HepG2 (cell line): ENCODE measurements at regions not wholly inside any gene's neighbourhood (a gene's known extent, or its start where the extent isn't known, plus 50 kb on each side); places are given as distances from the start of the nearest gene placed in this dataset.

Experiments used
- AFF4 ChIP-seq: sonication (generic); formaldehyde crosslinking; IDR thresholded peaks from 2 replicates; pipeline ENCODE4 v1.4.0; 2020; ENCODE audit warnings: missing genetic modification reagents
- CTCF ChIP-seq: sonication (generic); formaldehyde crosslinking; IDR thresholded peaks from 2 replicates; pipeline ENCODE4 v1.5.0; 2020; ENCODE audit warnings: mild to moderate bottlenecking, missing genetic modification reagents, moderate library complexity
- ISX ChIP-seq: sonication (generic); formaldehyde crosslinking; conservative IDR thresholded peaks from 2 replicates; pipeline ENCODE4 v1.5.0; 2020; ENCODE audit warnings: missing genetic modification reagents
- JUND ChIP-seq: sonication (generic); formaldehyde crosslinking; IDR thresholded peaks from 2 replicates; pipeline ENCODE4 v1.8.0; 2022; ENCODE audit warnings: mild to moderate bottlenecking, missing genetic modification reagents
- MAZ ChIP-seq, 2 experiments: sonication (generic) in 1 of 2; formaldehyde crosslinking in 1 of 2; IDR thresholded peaks; 2 replicates each; pipeline versions ENCODE4 v1.5.0 to v1.6.1; 2012 to 2020; ENCODE audit warnings: low read depth in 2 of 2, mild to moderate bottlenecking in 2 of 2, borderline replicate concordance in 1 of 2, improper control_type of control experiment in 1 of 2, low read length in 1 of 2, missing genetic modification reagents in 1 of 2, moderate library complexity in 1 of 2
- MED1 ChIP-seq: sonication (generic); formaldehyde crosslinking; IDR thresholded peaks from 2 replicates; pipeline ENCODE4 v1.4.0; 2020; ENCODE audit warnings: missing genetic modification reagents
- POLR2A ChIP-seq, 2 experiments: IDR thresholded peaks; 2 replicates each; pipeline ENCODE4 v1.6.1; 2011; ENCODE audit warnings: low read depth in 2 of 2, low read length in 2 of 2, mild to moderate bottlenecking in 1 of 2, moderate library complexity in 1 of 2; ENCODE audit not compliant: insufficient read depth in 1 of 2
- SOX13 ChIP-seq, 3 experiments: fragments of 450-650 bp in 1 of 3; sonication (generic) in 1 of 3; formaldehyde crosslinking in 1 of 3; IDR thresholded peaks in 2 of 3; conservative IDR thresholded peaks in 1 of 3; 2 replicates each; pipeline versions ENCODE4 v1.5.0 to v1.6.1; 2016 to 2020; ENCODE audit warnings: antibody characterized with exemption in 1 of 3, mild to moderate bottlenecking in 1 of 3, missing compliant biosample characterization in 1 of 3, missing genetic modification reagents in 1 of 3, moderate library complexity in 1 of 3
- ZNF557 ChIP-seq: sonication (generic); formaldehyde crosslinking; IDR thresholded peaks from 2 replicates; pipeline ENCODE4 v1.4.0; 2020; ENCODE audit warnings: missing genetic modification reagents
- TF ChIP-seq, protein P1 (sequence below): IDR thresholded peaks from 2 replicates; pipeline ENCODE4 v1.6.1; 2012; ENCODE audit warnings: inconsistent platforms
- TF ChIP-seq, protein P2 (sequence below): sonication (generic); formaldehyde crosslinking; IDR thresholded peaks from 2 replicates; pipeline ENCODE4 v1.4.0; 2020; ENCODE audit warnings: missing genetic modification reagents, borderline replicate concordance
- TF ChIP-seq, protein P3 (sequence below): sonication (generic); formaldehyde crosslinking; IDR thresholded peaks from 2 replicates; pipeline ENCODE4 v1.4.0; 2020; ENCODE audit warnings: missing genetic modification reagents, borderline replicate concordance

- TF ChIP-seq POLR2A (IDR thresholded peaks at IDR 0.05; ENCODE audit: insufficient read depth in 1 of 2, low read depth in 2 of 2, low read length in 2 of 2) (no peak), MAZ (IDR thresholded peaks at IDR 0.05; ENCODE audit: borderline replicate concordance, low read depth, low read length) (no peak), MAZ (CRISPR knock-in tag; IDR thresholded peaks at IDR 0.05; ENCODE audit: low read depth) (no peak), JUND (no peak), AFF4 (no peak), ZNF557 (no peak), ISX (CRISPR knock-in tag) (no peak), CTCF (CRISPR knock-in tag) (no peak), MED1 (CRISPR knock-in tag) (no peak), SOX13 (IDR thresholded peaks at IDR 0.05) (no peak), SOX13 (CRISPR knock-in tag; conservative IDR thresholded peaks at IDR 0.05 in 1 of 2, IDR thresholded peaks at IDR 0.05 in 1 of 2) (no peak)
- TF ChIP-seq, protein P1, sequence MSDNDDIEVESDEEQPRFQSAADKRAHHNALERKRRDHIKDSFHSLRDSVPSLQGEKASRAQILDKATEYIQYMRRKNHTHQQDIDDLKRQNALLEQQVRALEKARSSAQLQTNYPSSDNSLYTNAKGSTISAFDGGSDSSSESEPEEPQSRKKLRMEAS = no peak
- TF ChIP-seq, protein P2, sequence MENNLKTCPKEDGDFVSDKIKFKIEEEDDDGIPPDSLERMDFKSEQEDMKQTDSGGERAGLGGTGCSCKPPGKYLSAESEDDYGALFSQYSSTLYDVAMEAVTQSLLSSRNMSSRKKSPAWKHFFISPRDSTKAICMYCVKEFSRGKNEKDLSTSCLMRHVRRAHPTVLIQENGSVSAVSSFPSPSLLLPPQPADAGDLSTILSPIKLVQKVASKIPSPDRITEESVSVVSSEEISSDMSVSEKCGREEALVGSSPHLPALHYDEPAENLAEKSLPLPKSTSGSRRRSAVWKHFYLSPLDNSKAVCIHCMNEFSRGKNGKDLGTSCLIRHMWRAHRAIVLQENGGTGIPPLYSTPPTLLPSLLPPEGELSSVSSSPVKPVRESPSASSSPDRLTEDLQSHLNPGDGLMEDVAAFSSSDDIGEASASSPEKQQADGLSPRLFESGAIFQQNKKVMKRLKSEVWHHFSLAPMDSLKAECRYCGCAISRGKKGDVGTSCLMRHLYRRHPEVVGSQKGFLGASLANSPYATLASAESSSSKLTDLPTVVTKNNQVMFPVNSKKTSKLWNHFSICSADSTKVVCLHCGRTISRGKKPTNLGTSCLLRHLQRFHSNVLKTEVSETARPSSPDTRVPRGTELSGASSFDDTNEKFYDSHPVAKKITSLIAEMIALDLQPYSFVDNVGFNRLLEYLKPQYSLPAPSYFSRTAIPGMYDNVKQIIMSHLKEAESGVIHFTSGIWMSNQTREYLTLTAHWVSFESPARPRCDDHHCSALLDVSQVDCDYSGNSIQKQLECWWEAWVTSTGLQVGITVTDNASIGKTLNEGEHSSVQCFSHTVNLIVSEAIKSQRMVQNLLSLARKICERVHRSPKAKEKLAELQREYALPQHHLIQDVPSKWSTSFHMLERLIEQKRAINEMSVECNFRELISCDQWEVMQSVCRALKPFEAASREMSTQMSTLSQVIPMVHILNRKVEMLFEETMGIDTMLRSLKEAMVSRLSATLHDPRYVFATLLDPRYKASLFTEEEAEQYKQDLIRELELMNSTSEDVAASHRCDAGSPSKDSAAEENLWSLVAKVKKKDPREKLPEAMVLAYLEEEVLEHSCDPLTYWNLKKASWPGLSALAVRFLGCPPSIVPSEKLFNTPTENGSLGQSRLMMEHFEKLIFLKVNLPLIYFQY = no peak
- TF ChIP-seq, protein P3, sequence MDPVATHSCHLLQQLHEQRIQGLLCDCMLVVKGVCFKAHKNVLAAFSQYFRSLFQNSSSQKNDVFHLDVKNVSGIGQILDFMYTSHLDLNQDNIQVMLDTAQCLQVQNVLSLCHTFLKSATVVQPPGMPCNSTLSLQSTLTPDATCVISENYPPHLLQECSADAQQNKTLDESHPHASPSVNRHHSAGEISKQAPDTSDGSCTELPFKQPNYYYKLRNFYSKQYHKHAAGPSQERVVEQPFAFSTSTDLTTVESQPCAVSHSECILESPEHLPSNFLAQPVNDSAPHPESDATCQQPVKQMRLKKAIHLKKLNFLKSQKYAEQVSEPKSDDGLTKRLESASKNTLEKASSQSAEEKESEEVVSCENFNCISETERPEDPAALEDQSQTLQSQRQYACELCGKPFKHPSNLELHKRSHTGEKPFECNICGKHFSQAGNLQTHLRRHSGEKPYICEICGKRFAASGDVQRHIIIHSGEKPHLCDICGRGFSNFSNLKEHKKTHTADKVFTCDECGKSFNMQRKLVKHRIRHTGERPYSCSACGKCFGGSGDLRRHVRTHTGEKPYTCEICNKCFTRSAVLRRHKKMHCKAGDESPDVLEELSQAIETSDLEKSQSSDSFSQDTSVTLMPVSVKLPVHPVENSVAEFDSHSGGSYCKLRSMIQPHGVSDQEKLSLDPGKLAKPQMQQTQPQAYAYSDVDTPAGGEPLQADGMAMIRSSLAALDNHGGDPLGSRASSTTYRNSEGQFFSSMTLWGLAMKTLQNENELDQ (CRISPR knock-in tag) = no peak
Measured at GRCh38 chr7:24346129-24346528, 62.1 kb downstream of the NPY start.
